IMR-90 (cell line): ENCODE measurements at regions not wholly inside any gene's neighbourhood (a gene's known extent, or its start where the extent isn't known, plus 50 kb on each side); places are given as distances from the start of the nearest gene placed in this dataset.

Experiments used
- ATAC-seq: fragments of 200-7000 bp; cut with Tn5 transposase; 2 replicates; pipeline ENCODE4 v1.9.1; 2020; ENCODE audit warnings: low read depth, mild to moderate bottlenecking, moderate library complexity
- BruUV-seq: library from RNA; stranded (reverse); fragments of 400-500 nt; replicated peaks from 2 replicates; lab custom pipeline; 2021; lab: Mats Ljungman, UMichigan
- CTCF ChIA-PET: fragments of 300-600 bp; formaldehyde crosslinking; extraction: SDS; loops from one replicate; lab custom pipeline; 2021; ENCODE audit warnings: antibody characterized with exemption; lab: Yijun Ruan, JAX
- POLR2A ChIA-PET: fragments of 300-600 bp; sonication (Branson Sonifier 250); formaldehyde crosslinking; loops from one replicate; lab custom pipeline; 2022; ENCODE audit warnings: antibody characterized with exemption; ENCODE audit not compliant: unreplicated experiment; lab: Charles Lee
- DNase-seq: peaks from one replicate; pipeline ENCODE4 v3.0.0; 2013
- H2AFZ ChIP-seq: replicated peaks from 2 replicates; pipeline ENCODE3; 2013; ENCODE audit warnings: low read length, mild to moderate bottlenecking; ENCODE audit not compliant: poor library complexity
- H2AK5ac ChIP-seq: 2 replicates; pipeline ENCODE4 v1.6.1; 2013; ENCODE audit warnings: low read depth, low read length, inconsistent platforms
- H2AK9ac ChIP-seq: replicated peaks from 2 replicates; pipeline ENCODE3; 2013; ENCODE audit warnings: mild to moderate bottlenecking, low read depth, low read length, moderate library complexity; ENCODE audit not compliant: poor library complexity
- H2BK120ac ChIP-seq: 2 replicates; pipeline ENCODE4 v1.6.1; 2013; ENCODE audit warnings: low read depth, low read length, inconsistent platforms
- H2BK15ac ChIP-seq: 3 replicates; pipeline ENCODE4 v1.6.1; 2013; ENCODE audit warnings: low read depth, low read length, inconsistent platforms
- H2BK20ac ChIP-seq: 2 replicates; pipeline ENCODE4 v1.6.1; 2013; ENCODE audit warnings: low read depth, mild to moderate bottlenecking, inconsistent platforms, low read length, moderate library complexity
- H2BK5ac ChIP-seq: 2 replicates; pipeline ENCODE4 v1.6.1; 2013; ENCODE audit warnings: mild to moderate bottlenecking, low read depth, low read length, inconsistent platforms; ENCODE audit not compliant: poor library complexity, severe bottlenecking
- H3K14ac ChIP-seq: replicated peaks from 2 replicates; pipeline ENCODE4 v1.6.1; 2013; ENCODE audit warnings: low read depth, low read length, inconsistent platforms
- H3K18ac ChIP-seq: 2 replicates; pipeline ENCODE4 v1.6.1; 2013; ENCODE audit warnings: low read depth, low read length, control low read depth
- H3K23ac ChIP-seq: 2 replicates; pipeline ENCODE4 v1.6.1; 2013; ENCODE audit warnings: low read depth, low read length, inconsistent platforms
- H3K27ac ChIP-seq: 2 replicates; pipeline ENCODE4 v1.5.1; 2013; ENCODE audit warnings: mild to moderate bottlenecking, control low read depth, low read length; ENCODE audit not compliant: insufficient read depth
- H3K27me3 ChIP-seq: 2 replicates; pipeline ENCODE4 v1.6.1; 2013; ENCODE audit warnings: low read length; ENCODE audit not compliant: control insufficient read depth, insufficient read depth
- H3K36me3 ChIP-seq: 2 replicates; pipeline ENCODE4 v1.6.1; 2013; ENCODE audit warnings: low read length, mixed read lengths; ENCODE audit not compliant: control insufficient read depth, insufficient read depth
- H3K4ac ChIP-seq: 2 replicates; pipeline ENCODE4 v1.6.1; 2013; ENCODE audit warnings: low read depth, low read length, inconsistent platforms
- H3K4me1 ChIP-seq: 2 replicates; pipeline ENCODE4 v1.6.1; 2013; ENCODE audit warnings: low read length, mixed read lengths; ENCODE audit not compliant: control insufficient read depth, insufficient read depth
- H3K4me2 ChIP-seq: 2 replicates; pipeline ENCODE4 v1.6.1; 2013; ENCODE audit warnings: low read depth, mild to moderate bottlenecking, control low read depth, low read length, moderate library complexity
- H3K4me3 ChIP-seq: 2 replicates; pipeline ENCODE4 v1.5.1; 2013; ENCODE audit warnings: low read depth, mild to moderate bottlenecking, control low read depth, low read length, moderate library complexity; ENCODE audit not compliant: insufficient read depth
- H3K56ac ChIP-seq: 2 replicates; pipeline ENCODE4 v1.6.1; 2013; ENCODE audit warnings: low read length, inconsistent platforms; ENCODE audit not compliant: insufficient read depth; ENCODE audit errors: extremely low read depth
- H3K79me1 ChIP-seq, 2 experiments: 2 replicates each; pipeline ENCODE4 v1.6.1; 2013; ENCODE audit warnings: low read length in 2 of 2, inconsistent platforms in 1 of 2, low read depth in 1 of 2
- H3K9ac ChIP-seq: 2 replicates; pipeline ENCODE4 v1.6.1; 2013; ENCODE audit warnings: low read depth, low read length, control low read depth
- H3K9me1 ChIP-seq: 2 replicates; pipeline ENCODE4 v1.6.1; 2013; ENCODE audit warnings: low read length, inconsistent platforms; ENCODE audit not compliant: insufficient read depth
- H3K9me3 ChIP-seq: 2 replicates; pipeline ENCODE4 v1.6.1; 2013; ENCODE audit warnings: low read length; ENCODE audit not compliant: control insufficient read depth, insufficient read depth
- H4K20me1 ChIP-seq: 2 replicates; pipeline ENCODE4 v1.6.1; 2013; ENCODE audit warnings: low read length, inconsistent platforms; ENCODE audit not compliant: insufficient read depth
- H4K5ac ChIP-seq: 2 replicates; pipeline ENCODE4 v1.6.1; 2013; ENCODE audit warnings: mild to moderate bottlenecking, low read depth, low read length, control low read depth
- H4K8ac ChIP-seq, 2 experiments: 2 replicates each; pipeline ENCODE4 v1.6.1; 2013; ENCODE audit warnings: low read depth in 2 of 2, low read length in 2 of 2, control low read depth in 1 of 2, inconsistent platforms in 1 of 2
- H4K91ac ChIP-seq: 2 replicates; pipeline ENCODE4 v1.6.1; 2013; ENCODE audit warnings: low read depth, low read length, inconsistent platforms; ENCODE audit not compliant: insufficient read depth
- BHLHE40 ChIP-seq: fragments of 150-350 bp; IDR thresholded peaks from 2 replicates; pipeline ENCODE4 v1.6.1; 2016; ENCODE audit warnings: mild to moderate bottlenecking, low read depth, low read length
- CEBPB ChIP-seq: IDR thresholded peaks from 2 replicates; pipeline ENCODE4 v1.6.1; 2012; ENCODE audit warnings: low read depth, low read length, improper control_type of control experiment
- CHD1 ChIP-seq: IDR thresholded peaks from 2 replicates; pipeline ENCODE4 v1.6.1; 2012; ENCODE audit warnings: low read depth, low read length, improper control_type of control experiment
- CTCF ChIP-seq: conservative IDR thresholded peaks from 2 replicates; pipeline ENCODE4 v1.5.1; 2012; ENCODE audit warnings: mild to moderate bottlenecking, low read depth, low read length, improper control_type of control experiment
- ELK1 ChIP-seq: fragments of 150-350 bp; IDR thresholded peaks from 2 replicates; pipeline ENCODE4 v1.6.1; 2016; ENCODE audit warnings: low read depth, mild to moderate bottlenecking, low read length, moderate library complexity, borderline replicate concordance
- FOS ChIP-seq: fragments of 150-350 bp; IDR thresholded peaks from 2 replicates; pipeline ENCODE4 v1.6.1; 2016; ENCODE audit warnings: low read depth, low read length
- MAFK ChIP-seq: IDR thresholded peaks from 2 replicates; pipeline ENCODE4 v1.6.1; 2012; ENCODE audit warnings: low read depth, low read length, improper control_type of control experiment
- MAZ ChIP-seq: IDR thresholded peaks from 2 replicates; pipeline ENCODE4 v1.6.1; 2012; ENCODE audit warnings: low read depth, mild to moderate bottlenecking, low read length, improper control_type of control experiment, moderate library complexity, borderline replicate concordance
- MXI1 ChIP-seq: IDR thresholded peaks from 2 replicates; pipeline ENCODE4 v1.6.1; 2012; ENCODE audit warnings: low read depth, mild to moderate bottlenecking, low read length, moderate library complexity, borderline replicate concordance
- NFE2L2 ChIP-seq: fragments of 150-350 bp; IDR thresholded peaks from 2 replicates; pipeline ENCODE4 v1.6.1; 2016; ENCODE audit warnings: low read depth, mild to moderate bottlenecking, low read length
- POLR2A ChIP-seq: IDR thresholded peaks from 2 replicates; pipeline ENCODE4 v1.6.1; 2012; ENCODE audit warnings: mild to moderate bottlenecking, low read depth, low read length
- RAD21 ChIP-seq: IDR thresholded peaks from 2 replicates; pipeline ENCODE4 v1.6.1; 2012; ENCODE audit warnings: low read length, improper control_type of control experiment
- RCOR1 ChIP-seq: IDR thresholded peaks from 2 replicates; pipeline ENCODE4 v1.6.1; 2012; ENCODE audit warnings: mild to moderate bottlenecking, low read length, improper control_type of control experiment; ENCODE audit not compliant: insufficient replicate concordance
- RFX5 ChIP-seq: IDR thresholded peaks from 2 replicates; pipeline ENCODE4 v1.8.0; 2012; ENCODE audit warnings: low read depth, mild to moderate bottlenecking, low read length, moderate library complexity
- SMC3 ChIP-seq: fragments of 150-350 bp; IDR thresholded peaks from 2 replicates; pipeline ENCODE4 v1.6.1; 2016; ENCODE audit warnings: low read depth, mild to moderate bottlenecking, antibody characterized with exemption, low read length, moderate library complexity
- USF2 ChIP-seq: fragments of 150-350 bp; IDR thresholded peaks from 2 replicates; pipeline ENCODE4 v1.6.1; 2017; ENCODE audit warnings: mild to moderate bottlenecking, antibody characterized with exemption, low read length, low read depth
- WGBS, 2 experiments: methylation state at CpG; one replicate each; pipeline versions ENCODE4 v1.1.5 to v1.1.7; 2013; ENCODE audit warnings: missing lambda C conversion rate in 2 of 2; ENCODE audit not compliant: insufficient read length in 1 of 2; ENCODE audit errors: extremely low coverage in 2 of 2; 5-methylcytosine and 5-hydroxymethylcytosine counted together
- dilution Hi-C: fragments of 300-500 bp; cut with HindIII; formaldehyde crosslinking; loops from one replicate; pipeline ENCODE4 v1.14.3; 2018; ENCODE audit warnings: low sequenced_read_pairs; ENCODE audit not compliant: unreplicated experiment
- in situ Hi-C: fragments of 300-500 bp; cut with MboI; formaldehyde crosslinking; loops from 3 replicates; pipeline ENCODE4 v1.14.3; 2019; ENCODE audit warnings: low sequenced_read_pairs, inconsistent platforms, mixed read lengths
- intact Hi-C: fragments of 100-400 bp; cut with micrococcal nuclease; formaldehyde crosslinking; loops from 2 replicates; pipeline ENCODE4 v1.10.0; 2022

- no peak overlapping the region for H4K91ac ChIP-seq
- no peak overlapping the region for H2AK5ac ChIP-seq
- DNase-seq: no peak
- no peak overlapping the region for H3K4me3 ChIP-seq
- no peak for TF ChIP-seq RFX5
- TF ChIP-seq CTCF: no peak
- TF ChIP-seq MAFK: no peak
- no peak for TF ChIP-seq NFE2L2
- no peak for TF ChIP-seq USF2
- TF ChIP-seq BHLHE40: no peak
- no peak for TF ChIP-seq RCOR1
- no peak for TF ChIP-seq POLR2A
- TF ChIP-seq FOS: no peak
- TF ChIP-seq CEBPB: no peak
- TF ChIP-seq ELK1: no peak
- TF ChIP-seq SMC3: no peak
- TF ChIP-seq CHD1: no peak
- TF ChIP-seq RAD21: no peak
- no peak for TF ChIP-seq MAZ
- TF ChIP-seq MXI1: no peak
- in situ Hi-C loops: no loop called here
- H3K56ac ChIP-seq: no peak overlapping the region
- H3K23ac ChIP-seq: no peak overlapping the region
- no CpG with 5 or more reads among the region's 1 CpG for WGBS, 2 experiments
- H3K79me1 ChIP-seq: no peaks in the 10 kb centered on the region
- H2AK9ac ChIP-seq: no peak overlapping the region
- POLR2A ChIA-PET: no interaction called here
- H4K5ac ChIP-seq: no peak overlapping the region
- no peaks in the 10 kb centered on the region for H3K36me3 ChIP-seq
- no peak overlapping the region for H3K18ac ChIP-seq
- peaks cover 2% of the 10 kb centered on the region for H3K9me3 ChIP-seq
- no peak overlapping the region for H2AFZ ChIP-seq
- no peaks in the 10 kb centered on the region for H3K27me3 ChIP-seq
- no peak overlapping the region for H2BK20ac ChIP-seq
- H3K9me1 ChIP-seq: no peaks in the 10 kb centered on the region
- no peak overlapping the region for H3K14ac ChIP-seq
- H3K27ac ChIP-seq: no peak overlapping the region
- dilution Hi-C loops: no loop called here
- ATAC-seq: no peak
- CTCF ChIA-PET: no interaction called here
- no peaks in the 10 kb centered on the region for H4K20me1 ChIP-seq
- no TSS peak for BruUV-seq
- H2BK15ac ChIP-seq: no peak overlapping the region
- H3K4ac ChIP-seq: no peak overlapping the region
- no peak overlapping the region for H4K8ac ChIP-seq
- H2BK120ac ChIP-seq: no peak overlapping the region
- no peaks in the 10 kb centered on the region for H3K4me1 ChIP-seq
- H3K4me2 ChIP-seq: no peak overlapping the region
- intact Hi-C loops: no loop called here
- no peak overlapping the region for H3K9ac ChIP-seq
- no peak overlapping the region for H2BK5ac ChIP-seq
Measured at GRCh38 chr5:23007762-23008161, 154.6 kb upstream of the CDH12 start.
